MM.1S (cell line): ENCODE measurements at regions not wholly inside any gene's neighbourhood (a gene's known extent, or its start where the extent isn't known, plus 50 kb on each side); places are given as distances from the start of the nearest gene placed in this dataset.

Source experiments
- DNase-seq: peaks from one replicate; pipeline ENCODE4 v3.0.0-alpha.2; 2015
- H2AFZ ChIP-seq: fragments of 300-600 bp; sonication (generic); 2 replicates; pipeline ENCODE4 v1.6.0; 2016; ENCODE audit warnings: antibody characterized with exemption, low read length
- H3F3A ChIP-seq: fragments of 300-600 bp; sonication (generic); 2 replicates; pipeline ENCODE4 v1.6.1; 2016; ENCODE audit warnings: mild to moderate bottlenecking, antibody characterized with exemption, low read length, moderate library complexity, mixed read lengths; ENCODE audit not compliant: insufficient read depth
- H3K27ac ChIP-seq: fragments of 300-600 bp; sonication (generic); 2 replicates; pipeline ENCODE4 v1.5.1; 2016; ENCODE audit warnings: mild to moderate bottlenecking, low read length
- H3K27me3 ChIP-seq: fragments of 300-600 bp; sonication (generic); replicated peaks from 2 replicates; pipeline ENCODE4 v1.6.0; 2016; ENCODE audit warnings: low read length; ENCODE audit not compliant: insufficient read depth
- H3K36me3 ChIP-seq: fragments of 300-600 bp; sonication (generic); replicated peaks from 2 replicates; pipeline ENCODE4 v1.6.1; 2016; ENCODE audit warnings: mild to moderate bottlenecking, low read length, mixed read lengths; ENCODE audit not compliant: insufficient read depth
- H3K4me1 ChIP-seq: fragments of 300-600 bp; sonication (generic); 2 replicates; pipeline ENCODE4 v1.6.1; 2016; ENCODE audit warnings: low read length, mixed read lengths
- H3K4me2 ChIP-seq: fragments of 300-600 bp; sonication (generic); 2 replicates; pipeline ENCODE4 v1.6.0; 2016; ENCODE audit warnings: low read depth, low read length
- H3K4me3 ChIP-seq: fragments of 300-600 bp; sonication (generic); 2 replicates; pipeline ENCODE4 v1.5.1; 2016; ENCODE audit warnings: low read length, mixed read lengths
- H3K79me2 ChIP-seq: fragments of 300-600 bp; sonication (generic); 2 replicates; pipeline ENCODE4 v1.6.1; 2016; ENCODE audit warnings: mixed run types, low read length, mixed read lengths
- H3K9ac ChIP-seq: fragments of 300-600 bp; sonication (generic); 2 replicates; pipeline ENCODE4 v1.6.1; 2016; ENCODE audit warnings: low read length, mixed read lengths
- H3K9me2 ChIP-seq: fragments of 300-600 bp; sonication (generic); replicated peaks from 2 replicates; pipeline ENCODE4 v1.6.1; 2016; ENCODE audit warnings: mild to moderate bottlenecking, low read length, mixed read lengths; ENCODE audit not compliant: insufficient read depth
- H3K9me3 ChIP-seq: fragments of 300-600 bp; sonication (generic); replicated peaks from 2 replicates; pipeline ENCODE4 v1.6.1; 2016; ENCODE audit warnings: mild to moderate bottlenecking, low read length, mixed read lengths; ENCODE audit not compliant: insufficient read depth
- H4K20me1 ChIP-seq: fragments of 300-600 bp; sonication (generic); 2 replicates; pipeline ENCODE4 v1.6.1; 2016; ENCODE audit warnings: mild to moderate bottlenecking, low read length, moderate library complexity, mixed read lengths; ENCODE audit not compliant: insufficient read depth
- CTCF ChIP-seq: fragments of 300-600 bp; sonication (generic); IDR thresholded peaks from 2 replicates; pipeline ENCODE4 v1.5.1; 2016; ENCODE audit warnings: antibody characterized with exemption, low read length, mixed read lengths
- EZH2 ChIP-seq: fragments of 300-600 bp; sonication (generic); optimal IDR thresholded peaks from 2 replicates; pipeline ENCODE3; 2017; ENCODE audit warnings: low read depth, mild to moderate bottlenecking, antibody characterized with exemption, low read length, mixed read lengths
- EZH2phosphoT487 ChIP-seq: fragments of 300-600 bp; sonication (generic); IDR thresholded peaks from 2 replicates; pipeline ENCODE4 v1.6.1; 2018; ENCODE audit warnings: antibody characterized with exemption, low read length

GRCh38 chr13:55437162-55437561 lies 1703.6 kb upstream of the PRR20A start:
- H4K20me1 ChIP-seq: no peaks in the 10 kb centered on the region
- H2AFZ ChIP-seq: no peak overlapping the region
- no peaks in the 10 kb centered on the region for H3F3A ChIP-seq
- DNase-seq: no peak
- H3K27me3 ChIP-seq: no peaks in the 10 kb centered on the region
- H3K9ac ChIP-seq: no peak overlapping the region
- H3K4me2 ChIP-seq: no peak overlapping the region
- no peaks in the 10 kb centered on the region for H3K9me3 ChIP-seq
- no peaks in the 10 kb centered on the region for H3K79me2 ChIP-seq
- no peak for TF ChIP-seq EZH2
- TF ChIP-seq EZH2phosphoT487: no peak
- TF ChIP-seq CTCF: no peak
- H3K36me3 ChIP-seq: no peaks in the 10 kb centered on the region
- H3K27ac ChIP-seq: no peak overlapping the region
- H3K4me1 ChIP-seq: no peaks in the 10 kb centered on the region
- no peak overlapping the region for H3K4me3 ChIP-seq
- H3K9me2 ChIP-seq: no peaks in the 10 kb centered on the region

DNA sequence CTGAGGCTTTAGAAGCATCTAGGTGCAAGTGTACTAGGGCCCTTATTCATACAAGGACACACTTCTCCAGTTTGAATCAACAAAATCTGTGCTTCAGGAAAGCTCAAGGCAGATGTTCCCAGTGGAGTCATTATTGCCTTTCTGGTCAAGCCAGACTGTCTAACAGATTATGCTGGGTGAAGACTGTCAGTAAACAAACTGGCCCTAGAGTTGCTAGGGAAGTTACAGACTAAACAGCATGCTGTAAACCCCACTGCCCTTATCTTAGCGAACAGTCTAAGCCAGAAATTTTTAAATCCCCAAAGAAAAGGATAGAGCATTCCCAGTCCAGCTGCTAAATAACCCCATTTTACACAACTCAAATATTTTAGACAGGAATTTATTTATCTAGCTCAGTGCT lies 1701.3 kb upstream of the PRR20A start:
- Histone ChIP-seq H3K9me3 (no peaks in the 10 kb centered on the region), H3K4me3 (no peak overlapping the region), H2AFZ (no peak overlapping the region), H3K9me2 (no peaks in the 10 kb centered on the region), H3K27ac (no peak overlapping the region), H3F3A (no peaks in the 10 kb centered on the region), H3K27me3 (no peaks in the 10 kb centered on the region), H3K79me2 (no peaks in the 10 kb centered on the region), H3K9ac (no peak overlapping the region), H3K36me3 (no peaks in the 10 kb centered on the region), H3K4me2 (no peak overlapping the region), H4K20me1 (no peaks in the 10 kb centered on the region), H3K4me1 (no peaks in the 10 kb centered on the region)
- DNase-seq: no peak
- TF ChIP-seq CTCF (no peak), EZH2 (no peak), EZH2phosphoT487 (no peak)

- H3F3A ChIP-seq: no peaks in the 10 kb centered on the region
- H3K4me3 ChIP-seq: no peak overlapping the region
- no peaks in the 10 kb centered on the region for H3K9me2 ChIP-seq
- H3K4me2 ChIP-seq: no peak overlapping the region
- H3K36me3 ChIP-seq: no peaks in the 10 kb centered on the region
- DNase-seq: no peak
- H3K79me2 ChIP-seq: no peaks in the 10 kb centered on the region
- no peaks in the 10 kb centered on the region for H3K4me1 ChIP-seq
- H3K27ac ChIP-seq: no peak overlapping the region
- H3K9ac ChIP-seq: no peak overlapping the region
- TF ChIP-seq EZH2phosphoT487 (no peak), CTCF (no peak), EZH2 (no peak)
- H4K20me1 ChIP-seq: no peaks in the 10 kb centered on the region
- H3K27me3 ChIP-seq: no peaks in the 10 kb centered on the region
- H2AFZ ChIP-seq: no peak overlapping the region
- H3K9me3 ChIP-seq: no peaks in the 10 kb centered on the region
These were observed 1700.1 kb upstream of the PRR20A start for GRCh38 chr13:55440465-55441085.
